K562 (cell line): ENCODE measurements at regions not wholly inside any gene's neighbourhood (a gene's known extent, or its start where the extent isn't known, plus 50 kb on each side); places are given as distances from the start of the nearest gene placed in this dataset.

Experiments used
- LEF1 ChIP-seq: fragments of 450-650 bp; IDR thresholded peaks from 2 replicates; pipeline ENCODE4 v1.6.1; 2016; ENCODE audit warnings: mild to moderate bottlenecking
- TF ChIP-seq, protein P1 (sequence below), 2 experiments: fragments of 450-650 bp in 1 of 2; sonication (generic) in 1 of 2; formaldehyde crosslinking in 1 of 2; IDR thresholded peaks; 2 replicates each; pipeline versions ENCODE4 v1.7.1 to v1.9.0; 2016 to 2022; ENCODE audit warnings: inconsistent platforms in 1 of 2, mild to moderate bottlenecking in 1 of 2, missing genetic modification reagents in 1 of 2

DNA sequence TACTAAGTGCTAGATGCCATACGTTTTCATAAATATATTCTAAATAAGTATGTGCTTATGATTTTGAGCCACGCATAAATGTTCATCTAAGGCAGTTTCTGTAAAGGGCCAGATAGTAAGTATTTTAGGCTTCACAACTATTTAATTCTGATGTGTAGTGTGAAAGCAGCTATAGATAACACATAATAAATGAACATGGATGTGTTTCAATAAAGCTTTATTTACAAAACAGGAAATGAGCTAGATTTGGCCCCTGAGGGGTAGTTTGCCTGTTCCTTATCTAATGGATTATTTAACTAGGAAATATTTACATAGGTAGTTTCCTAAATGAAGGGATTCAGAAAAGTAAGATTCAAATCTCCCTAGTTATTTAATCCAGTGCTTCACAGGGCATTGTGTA, 557.6 kb upstream of the PKN2 start (continued):
- TF ChIP-seq, protein P1, sequence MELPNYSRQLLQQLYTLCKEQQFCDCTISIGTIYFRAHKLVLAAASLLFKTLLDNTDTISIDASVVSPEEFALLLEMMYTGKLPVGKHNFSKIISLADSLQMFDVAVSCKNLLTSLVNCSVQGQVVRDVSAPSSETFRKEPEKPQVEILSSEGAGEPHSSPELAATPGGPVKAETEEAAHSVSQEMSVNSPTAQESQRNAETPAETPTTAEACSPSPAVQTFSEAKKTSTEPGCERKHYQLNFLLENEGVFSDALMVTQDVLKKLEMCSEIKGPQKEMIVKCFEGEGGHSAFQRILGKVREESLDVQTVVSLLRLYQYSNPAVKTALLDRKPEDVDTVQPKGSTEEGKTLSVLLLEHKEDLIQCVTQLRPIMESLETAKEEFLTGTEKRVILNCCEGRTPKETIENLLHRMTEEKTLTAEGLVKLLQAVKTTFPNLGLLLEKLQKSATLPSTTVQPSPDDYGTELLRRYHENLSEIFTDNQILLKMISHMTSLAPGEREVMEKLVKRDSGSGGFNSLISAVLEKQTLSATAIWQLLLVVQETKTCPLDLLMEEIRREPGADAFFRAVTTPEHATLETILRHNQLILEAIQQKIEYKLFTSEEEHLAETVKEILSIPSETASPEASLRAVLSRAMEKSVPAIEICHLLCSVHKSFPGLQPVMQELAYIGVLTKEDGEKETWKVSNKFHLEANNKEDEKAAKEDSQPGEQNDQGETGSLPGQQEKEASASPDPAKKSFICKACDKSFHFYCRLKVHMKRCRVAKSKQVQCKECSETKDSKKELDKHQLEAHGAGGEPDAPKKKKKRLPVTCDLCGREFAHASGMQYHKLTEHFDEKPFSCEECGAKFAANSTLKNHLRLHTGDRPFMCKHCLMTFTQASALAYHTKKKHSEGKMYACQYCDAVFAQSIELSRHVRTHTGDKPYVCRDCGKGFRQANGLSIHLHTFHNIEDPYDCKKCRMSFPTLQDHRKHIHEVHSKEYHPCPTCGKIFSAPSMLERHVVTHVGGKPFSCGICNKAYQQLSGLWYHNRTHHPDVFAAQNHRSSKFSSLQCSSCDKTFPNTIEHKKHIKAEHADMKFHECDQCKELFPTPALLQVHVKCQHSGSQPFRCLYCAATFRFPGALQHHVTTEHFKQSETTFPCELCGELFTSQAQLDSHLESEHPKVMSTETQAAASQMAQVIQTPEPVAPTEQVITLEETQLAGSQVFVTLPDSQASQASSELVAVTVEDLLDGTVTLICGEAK (IDR thresholded peaks at IDR 0.05) = 0 out of 2 replicates have a peak, but pooled peaks have one; percentile 49
- TF ChIP-seq, protein P1 (CRISPR knock-in tag; IDR thresholded peaks at IDR 0.05) = no peak
- no peak for TF ChIP-seq LEF1
